CD14-positive monocyte (primary cell): ENCODE measurements at regions not wholly inside any gene's neighbourhood (a gene's known extent, or its start where the extent isn't known, plus 50 kb on each side); places are given as distances from the start of the nearest gene placed in this dataset.
A peak's percentile ranks its signal among the peaks of the same experiment; 100 is the strongest.

Source experiments
- DNase-seq, 3 donors: peaks; one replicate each; pipeline ENCODE4 v3.0.0-alpha.2; 2011 to 2022
- H2AFZ ChIP-seq: 2 replicates; pipeline ENCODE4 v1.6.0; 2012; ENCODE audit warnings: mild to moderate bottlenecking, low read depth, low read length, inconsistent platforms; ENCODE audit not compliant: insufficient read depth, poor library complexity, severe bottlenecking
- H3K27ac ChIP-seq, 2 donors: 1 replicate in 1 of 2; 2 replicates in 1 of 2; pipeline ENCODE4 v1.5.1; 2012 to 2013; ENCODE audit warnings: low read length in 2 of 2, control low read depth in 1 of 2, inconsistent platforms in 1 of 2, low read depth in 1 of 2, mild to moderate bottlenecking in 1 of 2
- H3K27me3 ChIP-seq, 2 donors: one replicate each; pipeline versions ENCODE4 v1.6.0 to v1.6.1; 2011 to 2013; ENCODE audit warnings: low read length in 2 of 2; ENCODE audit not compliant: control insufficient read depth in 2 of 2, insufficient read depth in 2 of 2
- H3K36me3 ChIP-seq, 2 donors: replicated peaks in 1 of 2; 1 replicate in 1 of 2; 2 replicates in 1 of 2; pipeline versions ENCODE4 v1.5.1 to v1.6.1; 2012 to 2013; ENCODE audit warnings: low read length in 2 of 2, control low read depth in 1 of 2, inconsistent platforms in 1 of 2, mild to moderate bottlenecking in 1 of 2; ENCODE audit not compliant: insufficient read depth in 2 of 2, control insufficient read depth in 1 of 2
- H3K4me1 ChIP-seq, 2 donors: 1 replicate in 1 of 2; 2 replicates in 1 of 2; pipeline versions ENCODE4 v1.5.1 to v1.6.1; 2012 to 2013; ENCODE audit warnings: low read length in 2 of 2, control low read depth in 1 of 2, inconsistent platforms in 1 of 2, mild to moderate bottlenecking in 1 of 2, moderate library complexity in 1 of 2; ENCODE audit not compliant: insufficient read depth in 2 of 2, control insufficient read depth in 1 of 2
- H3K4me2 ChIP-seq: replicated peaks from 2 replicates; pipeline ENCODE3; 2012; ENCODE audit warnings: low read length, moderate library complexity, mild to moderate bottlenecking; ENCODE audit not compliant: poor library complexity, severe bottlenecking; ENCODE audit errors: extremely low read depth
- H3K4me3 ChIP-seq, 3 experiments: fragments of 200-600 bp in 1 of 3; sonication (generic) in 1 of 3; replicated peaks in 1 of 3; 1 replicate in 2 of 3; 2 replicates in 1 of 3; pipeline ENCODE4 v1.5.1; 2011 to 2013; ENCODE audit warnings: low read length in 3 of 3, mild to moderate bottlenecking in 3 of 3, control low read depth in 2 of 3, low read depth in 2 of 3, inconsistent platforms in 1 of 3, moderate library complexity in 1 of 3
- H3K79me2 ChIP-seq: 2 replicates; pipeline ENCODE4 v1.6.0; 2012; ENCODE audit warnings: mild to moderate bottlenecking, control low read depth, inconsistent platforms, low read length, moderate library complexity; ENCODE audit not compliant: insufficient read depth
- H3K9ac ChIP-seq: 2 replicates; pipeline ENCODE4 v1.6.0; 2017; ENCODE audit warnings: low read length, mild to moderate bottlenecking; ENCODE audit not compliant: insufficient read depth, poor library complexity, severe bottlenecking
- H3K9me3 ChIP-seq, 2 donors: replicated peaks in 1 of 2; 1 replicate in 1 of 2; 2 replicates in 1 of 2; pipeline versions ENCODE4 v1.5.1 to v1.6.1; 2012 to 2013; ENCODE audit warnings: low read length in 2 of 2, control low read depth in 1 of 2; ENCODE audit not compliant: control insufficient read depth in 1 of 2, insufficient read depth in 1 of 2
- H4K20me1 ChIP-seq: 2 replicates; pipeline ENCODE4 v1.6.0; 2012; ENCODE audit warnings: mild to moderate bottlenecking, low read length, control low read depth, moderate library complexity; ENCODE audit not compliant: insufficient read depth
- H3K27ac Mint-ChIP-seq, 7 donors: one replicate each; pipeline ENCODE4 v1.8.0; 2020; ENCODE audit warnings: mild to moderate bottlenecking in 7 of 7, mixed read lengths in 7 of 7, moderate library complexity in 6 of 7, inconsistent platforms in 2 of 7
- H3K27me3 Mint-ChIP-seq, 3 donors: one replicate each; pipeline ENCODE4 v1.8.0; 2021 to 2022; ENCODE audit warnings: low read depth in 3 of 3, mild to moderate bottlenecking in 3 of 3, mixed read lengths in 3 of 3, moderate library complexity in 3 of 3, inconsistent platforms in 1 of 3
- H3K36me3 Mint-ChIP-seq, 2 donors: one replicate each; pipeline ENCODE4 v1.8.0; 2020; ENCODE audit warnings: mixed read lengths in 2 of 2, inconsistent platforms in 1 of 2, mild to moderate bottlenecking in 1 of 2
- H3K4me1 Mint-ChIP-seq: one replicate; pipeline ENCODE4 v1.8.0; 2020; ENCODE audit warnings: mild to moderate bottlenecking, mixed read lengths
- H3K4me3 Mint-ChIP-seq, 2 donors: one replicate each; pipeline ENCODE4 v1.8.0; 2020; ENCODE audit warnings: mild to moderate bottlenecking in 2 of 2, mixed read lengths in 2 of 2, moderate library complexity in 1 of 2
- H3K9me3 Mint-ChIP-seq, 7 donors: one replicate each; pipeline ENCODE4 v1.8.0; 2020 to 2022; ENCODE audit warnings: mixed read lengths in 7 of 7, mild to moderate bottlenecking in 6 of 7, moderate library complexity in 6 of 7, inconsistent platforms in 2 of 7
- WGBS: methylation state at CpG from one replicate; pipeline ENCODE4 v1.1.5; 2013; ENCODE audit warnings: missing lambda C conversion rate; ENCODE audit not compliant: insufficient coverage; 5-methylcytosine and 5-hydroxymethylcytosine counted together
- intact Hi-C, 2 donors: fragments of 100-400 bp; cut with micrococcal nuclease; formaldehyde crosslinking; loops; one replicate each; pipeline versions ENCODE4 v1.15.0 to v1.15.1; 2023
- TF ChIP-seq, protein P1 (sequence below): fragments of 200-600 bp; IDR thresholded peaks from one replicate; pipeline ENCODE4 v1.8.0; 2022; ENCODE audit warnings: antibody characterized with exemption, mild to moderate bottlenecking

GRCh38 chrX:39750848-39751247 is 346.9 kb downstream of the BCOR start:
- TF ChIP-seq, protein P1, sequence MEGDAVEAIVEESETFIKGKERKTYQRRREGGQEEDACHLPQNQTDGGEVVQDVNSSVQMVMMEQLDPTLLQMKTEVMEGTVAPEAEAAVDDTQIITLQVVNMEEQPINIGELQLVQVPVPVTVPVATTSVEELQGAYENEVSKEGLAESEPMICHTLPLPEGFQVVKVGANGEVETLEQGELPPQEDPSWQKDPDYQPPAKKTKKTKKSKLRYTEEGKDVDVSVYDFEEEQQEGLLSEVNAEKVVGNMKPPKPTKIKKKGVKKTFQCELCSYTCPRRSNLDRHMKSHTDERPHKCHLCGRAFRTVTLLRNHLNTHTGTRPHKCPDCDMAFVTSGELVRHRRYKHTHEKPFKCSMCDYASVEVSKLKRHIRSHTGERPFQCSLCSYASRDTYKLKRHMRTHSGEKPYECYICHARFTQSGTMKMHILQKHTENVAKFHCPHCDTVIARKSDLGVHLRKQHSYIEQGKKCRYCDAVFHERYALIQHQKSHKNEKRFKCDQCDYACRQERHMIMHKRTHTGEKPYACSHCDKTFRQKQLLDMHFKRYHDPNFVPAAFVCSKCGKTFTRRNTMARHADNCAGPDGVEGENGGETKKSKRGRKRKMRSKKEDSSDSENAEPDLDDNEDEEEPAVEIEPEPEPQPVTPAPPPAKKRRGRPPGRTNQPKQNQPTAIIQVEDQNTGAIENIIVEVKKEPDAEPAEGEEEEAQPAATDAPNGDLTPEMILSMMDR, result no peak
- Mint-ChIP-seq H3K4me3 (peak overlapping the region; percentile 9 to 59), H3K9me3 (peaks cover 0 to 3% (median 0%) of the 10 kb centered on the region in 7 donors), H3K36me3 (no peaks in the 10 kb centered on the region), H3K27me3 (peaks cover 0 to 3% (median 2%) of the 10 kb centered on the region in 3 donors), H3K27ac (peak overlapping the region; percentile 83 to 97 (median 91)), H3K4me1 (peaks cover 48% of the 10 kb centered on the region)
- H3K79me2 ChIP-seq, result no peaks in the 10 kb centered on the region
- peak overlapping the region; percentile 65 to 75 for H3K27ac ChIP-seq
- DNase-seq, result peak; percentile 27 to 51 (median 31)
- no CpG with 5 or more reads among the region's 6 CpGs for WGBS
- H4K20me1 ChIP-seq, result no peaks in the 10 kb centered on the region
- peak overlapping the region; percentile 53 for H3K4me2 ChIP-seq
- peak overlapping the region in 1 of 3 experiments; percentile 34 for H3K4me3 ChIP-seq
- H3K9me3 ChIP-seq, result no peaks in the 10 kb centered on the region
- H3K36me3 ChIP-seq, result no peaks in the 10 kb centered on the region
- H3K9ac ChIP-seq, result no peak overlapping the region
- peaks cover 56 to 61% of the 10 kb centered on the region in 2 donors for H3K4me1 ChIP-seq
- intact Hi-C loops, result loop anchor here in 1 of 2 donors (10.0 kb wide), 1 partner anchor 424 kb away; no protein-coding TSS in a partner anchor
- H2AFZ ChIP-seq, result no peak overlapping the region
- no peaks in the 10 kb centered on the region for H3K27me3 ChIP-seq

DNA sequence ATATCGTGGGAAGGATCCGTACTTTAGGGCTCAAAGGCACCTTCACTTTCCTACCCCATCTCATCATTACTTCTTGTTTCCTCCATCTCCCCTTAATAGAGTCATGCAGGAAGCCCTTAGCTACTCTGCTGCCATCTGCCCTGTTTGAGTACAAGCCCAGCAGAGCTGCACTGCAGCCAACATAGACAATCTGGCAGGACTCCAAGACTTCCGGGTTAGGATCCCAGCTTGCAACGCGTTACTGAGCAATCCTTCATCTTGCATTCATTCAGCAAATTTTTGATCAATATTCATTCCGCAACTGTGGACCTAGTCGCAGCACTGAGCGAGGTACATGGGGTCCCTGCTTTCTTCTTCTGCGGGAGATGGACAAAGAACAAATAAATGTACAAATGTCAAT is 344.9 kb downstream of the BCOR start:
- DNase-seq, result peak; percentile 27 to 52 (median 36)
- Histone ChIP-seq H3K27me3 (no peaks in the 10 kb centered on the region), H3K4me1 (peaks cover 57 to 61% of the 10 kb centered on the region in 2 donors), H3K4me3 (peak overlapping the region in 1 of 3 experiments; percentile 32), H3K36me3 (no peaks in the 10 kb centered on the region), H3K4me2 (peak overlapping the region; percentile 28), H3K79me2 (no peaks in the 10 kb centered on the region), H2AFZ (peak overlapping the region; percentile 38), H3K27ac (peak overlapping the region; percentile 59 to 87), H4K20me1 (no peaks in the 10 kb centered on the region), H3K9ac (peak overlapping the region; percentile 30), H3K9me3 (no peaks in the 10 kb centered on the region)
- TF ChIP-seq, protein P1, result no peak
- H3K9me3 Mint-ChIP-seq, result peaks cover 0 to 3% (median 0%) of the 10 kb centered on the region in 7 donors
- H3K4me1 Mint-ChIP-seq, result peaks cover 48% of the 10 kb centered on the region
- H3K27ac Mint-ChIP-seq, result peak overlapping the region; percentile 90 to 99 (median 96)
- no peaks in the 10 kb centered on the region for H3K36me3 Mint-ChIP-seq
- WGBS, result 7% methylated on average over 3 of the region's 9 CpGs
- H3K27me3 Mint-ChIP-seq, result peaks cover 0 to 2% (median 0%) of the 10 kb centered on the region in 3 donors
- peak overlapping the region; percentile 56 to 79 for H3K4me3 Mint-ChIP-seq
- intact Hi-C loops, result loop anchor here in 1 of 2 donors (10.0 kb wide), 1 partner anchor 422 kb away; no protein-coding TSS in a partner anchor
